VCaP (cell line): ENCODE measurements at regions not wholly inside any gene's neighbourhood (a gene's known extent, or its start where the extent isn't known, plus 50 kb on each side); places are given as distances from the start of the nearest gene placed in this dataset.

ENCODE experiments used
- H3K27ac ChIP-seq: fragments of 450-650 bp; 2 replicates; pipeline ENCODE4 v1.5.1; 2017
- CTCF ChIP-seq: fragments of 450-650 bp; conservative IDR thresholded peaks from 2 replicates; pipeline ENCODE4 v1.5.1; 2017; ENCODE audit warnings: mild to moderate bottlenecking, moderate library complexity

GRCh38 chr14:82398256-82398655 lies 864.6 kb upstream of the SEL1L start:
- no peak overlapping the region for H3K27ac ChIP-seq
- no peak for TF ChIP-seq CTCF

GRCh38 chr14:82403987-82404386 lies 870.3 kb upstream of the SEL1L start:
- no peak overlapping the region for H3K27ac ChIP-seq
- TF ChIP-seq CTCF = no peak

- no peak for TF ChIP-seq CTCF
- H3K27ac ChIP-seq = no peak overlapping the region
These were observed 876.4 kb upstream of the SEL1L start for GRCh38 chr14:82410064-82410463.

GRCh38 chr14:82411298-82411697 lies 877.6 kb upstream of the SEL1L start:
- no peak overlapping the region for H3K27ac ChIP-seq
- no peak for TF ChIP-seq CTCF

- no peak overlapping the region for H3K27ac ChIP-seq
- no peak for TF ChIP-seq CTCF
These were observed 878.9 kb upstream of the SEL1L start for GRCh38 chr14:82412545-82412944.

- H3K27ac ChIP-seq = no peak overlapping the region
- no peak for TF ChIP-seq CTCF
These were observed 881.3 kb upstream of the SEL1L start for GRCh38 chr14:82414853-82415539.

- no peak overlapping the region for H3K27ac ChIP-seq
- TF ChIP-seq CTCF = no peak
These were observed 886.3 kb upstream of the SEL1L start for GRCh38 chr14:82419933-82420332.
